ENCODE measurements at regions not wholly inside any gene's neighbourhood (a gene's known extent, or its start where the extent isn't known, plus 50 kb on each side); places are given as distances from the start of the nearest gene placed in this dataset.

DNA sequence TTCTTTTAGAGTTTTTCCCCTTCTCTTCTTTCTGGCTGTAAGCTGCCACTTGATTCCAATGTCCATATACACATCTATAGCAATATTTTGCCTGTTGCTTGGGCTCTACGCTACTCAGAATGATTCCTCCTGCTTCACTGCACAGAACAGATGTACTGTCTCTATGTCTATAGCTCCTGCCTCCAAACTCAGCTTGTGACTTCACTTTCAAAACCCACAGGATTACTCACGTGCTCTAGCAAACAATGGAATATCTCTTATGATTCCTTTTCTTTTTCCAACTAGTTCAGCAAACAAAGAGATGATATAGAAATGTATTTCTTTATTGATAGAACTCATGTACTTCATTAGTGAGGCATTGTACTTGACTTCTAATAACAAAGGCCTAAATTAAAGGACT lies 80.5 kb upstream of the SOX13 start:
- Histone ChIP-seq H3K36me3 (ENCODE audit: insufficient read depth, low read length) (no peaks in the 10 kb centered on the region), H3K27ac (ENCODE audit: low read depth, low read length, poor library complexity, severe bottlenecking) (no peak overlapping the region), H3K4me1 (ENCODE audit: insufficient read depth, low read length, severe bottlenecking) (no peaks in the 10 kb centered on the region), H3F3A (ENCODE audit: insufficient read depth, low read length) (no peaks in the 10 kb centered on the region), H3K4me3 (ENCODE audit: low read depth, low read length, poor library complexity, severe bottlenecking) (no peak overlapping the region), H4K20me1 (ENCODE audit: insufficient read depth, low read length) (no peaks in the 10 kb centered on the region), H2AFZ (ENCODE audit: low read length) (no peak overlapping the region), H3K9me3 (ENCODE audit: low read length) (no peaks in the 10 kb centered on the region), H3K9ac (ENCODE audit: low read length) (no peak overlapping the region), H3K27me3 (ENCODE audit: insufficient read depth, low read length) (peaks cover 2% of the 10 kb centered on the region; the same call in 1 of the 2 replicates), H3K4me2 (ENCODE audit: low read length) (no peak overlapping the region), H3K79me2 (ENCODE audit: insufficient read depth, low read length) (no peaks in the 10 kb centered on the region), H3K9me2 (ENCODE audit: low read depth, low read length) (no peaks in the 10 kb centered on the region)
- TF ChIP-seq EZH2 (IDR thresholded peaks at IDR 0.05; ENCODE audit: borderline replicate concordance, low read length): no peak
- TF ChIP-seq, protein P1, sequence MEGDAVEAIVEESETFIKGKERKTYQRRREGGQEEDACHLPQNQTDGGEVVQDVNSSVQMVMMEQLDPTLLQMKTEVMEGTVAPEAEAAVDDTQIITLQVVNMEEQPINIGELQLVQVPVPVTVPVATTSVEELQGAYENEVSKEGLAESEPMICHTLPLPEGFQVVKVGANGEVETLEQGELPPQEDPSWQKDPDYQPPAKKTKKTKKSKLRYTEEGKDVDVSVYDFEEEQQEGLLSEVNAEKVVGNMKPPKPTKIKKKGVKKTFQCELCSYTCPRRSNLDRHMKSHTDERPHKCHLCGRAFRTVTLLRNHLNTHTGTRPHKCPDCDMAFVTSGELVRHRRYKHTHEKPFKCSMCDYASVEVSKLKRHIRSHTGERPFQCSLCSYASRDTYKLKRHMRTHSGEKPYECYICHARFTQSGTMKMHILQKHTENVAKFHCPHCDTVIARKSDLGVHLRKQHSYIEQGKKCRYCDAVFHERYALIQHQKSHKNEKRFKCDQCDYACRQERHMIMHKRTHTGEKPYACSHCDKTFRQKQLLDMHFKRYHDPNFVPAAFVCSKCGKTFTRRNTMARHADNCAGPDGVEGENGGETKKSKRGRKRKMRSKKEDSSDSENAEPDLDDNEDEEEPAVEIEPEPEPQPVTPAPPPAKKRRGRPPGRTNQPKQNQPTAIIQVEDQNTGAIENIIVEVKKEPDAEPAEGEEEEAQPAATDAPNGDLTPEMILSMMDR (IDR thresholded peaks at IDR 0.05; ENCODE audit: low read length): no peak

DNA sequence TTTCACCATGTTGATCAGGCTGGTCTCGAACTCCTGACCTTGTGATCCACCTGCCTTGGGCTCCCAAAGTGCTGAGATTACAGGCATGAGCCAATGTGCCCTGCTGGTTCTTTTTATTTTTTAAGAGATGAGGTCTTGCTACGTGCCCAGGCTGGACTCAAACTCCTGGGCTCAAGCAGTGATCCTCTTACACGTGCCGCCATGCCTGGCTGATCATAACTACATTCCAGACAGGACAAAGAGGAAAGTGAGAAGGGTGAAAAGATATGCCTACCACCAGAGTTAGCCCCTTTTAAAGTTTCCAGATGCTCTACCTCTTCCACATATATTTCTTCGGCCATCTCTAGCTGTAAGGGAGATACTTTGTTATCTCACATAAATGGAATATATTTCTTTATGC lies 79.7 kb upstream of the SOX13 start:
- Histone ChIP-seq H3K4me2 (ENCODE audit: low read length) (no peak overlapping the region), H3K27me3 (ENCODE audit: insufficient read depth, low read length) (peaks cover 2% of the 10 kb centered on the region; the same call in 1 of the 2 replicates), H2AFZ (ENCODE audit: low read length) (no peak overlapping the region), H4K20me1 (ENCODE audit: insufficient read depth, low read length) (no peaks in the 10 kb centered on the region), H3K9me3 (ENCODE audit: low read length) (no peaks in the 10 kb centered on the region), H3K9me2 (ENCODE audit: low read depth, low read length) (no peaks in the 10 kb centered on the region), H3K36me3 (ENCODE audit: insufficient read depth, low read length) (no peaks in the 10 kb centered on the region), H3K4me3 (ENCODE audit: low read depth, low read length, poor library complexity, severe bottlenecking) (no peak overlapping the region), H3K79me2 (ENCODE audit: insufficient read depth, low read length) (no peaks in the 10 kb centered on the region), H3K27ac (ENCODE audit: low read depth, low read length, poor library complexity, severe bottlenecking) (no peak overlapping the region), H3K4me1 (ENCODE audit: insufficient read depth, low read length, severe bottlenecking) (no peaks in the 10 kb centered on the region), H3K9ac (ENCODE audit: low read length) (no peak overlapping the region), H3F3A (ENCODE audit: insufficient read depth, low read length) (no peaks in the 10 kb centered on the region)
- no peak for TF ChIP-seq EZH2 (IDR thresholded peaks at IDR 0.05; ENCODE audit: borderline replicate concordance, low read length)
- TF ChIP-seq, protein P1 (IDR thresholded peaks at IDR 0.05; ENCODE audit: low read length): no peak

DNA sequence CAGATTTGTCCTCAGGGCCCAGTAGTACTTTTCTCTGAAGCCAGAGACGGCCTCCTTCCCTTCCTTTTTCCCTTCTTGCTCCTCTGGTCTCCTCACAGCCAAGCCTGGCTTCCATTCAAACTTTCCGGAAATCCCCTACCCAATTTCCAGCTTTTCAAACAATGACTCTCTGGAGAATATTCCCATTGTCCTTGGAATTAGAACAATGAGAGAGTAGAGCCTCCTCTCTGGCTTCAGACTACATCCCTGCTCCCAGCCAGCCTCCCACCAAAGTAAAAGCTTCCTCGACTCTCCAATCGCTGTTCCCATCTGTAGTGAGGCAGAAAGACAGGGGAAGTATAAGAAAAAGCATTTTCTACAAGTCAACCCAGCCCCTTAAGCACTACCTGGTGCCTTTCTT lies 77.7 kb upstream of the SOX13 start:
- Histone ChIP-seq H3K27ac (ENCODE audit: low read depth, low read length, poor library complexity, severe bottlenecking) (no peak overlapping the region), H3K9me2 (ENCODE audit: low read depth, low read length) (no peaks in the 10 kb centered on the region), H3F3A (ENCODE audit: insufficient read depth, low read length) (no peaks in the 10 kb centered on the region), H3K27me3 (ENCODE audit: insufficient read depth, low read length) (no peaks in the 10 kb centered on the region), H3K4me3 (ENCODE audit: low read depth, low read length, poor library complexity, severe bottlenecking) (no peak overlapping the region), H3K4me1 (ENCODE audit: insufficient read depth, low read length, severe bottlenecking) (no peaks in the 10 kb centered on the region), H2AFZ (ENCODE audit: low read length) (no peak overlapping the region), H3K79me2 (ENCODE audit: insufficient read depth, low read length) (no peaks in the 10 kb centered on the region), H3K4me2 (ENCODE audit: low read length) (no peak overlapping the region), H4K20me1 (ENCODE audit: insufficient read depth, low read length) (no peaks in the 10 kb centered on the region), H3K36me3 (ENCODE audit: insufficient read depth, low read length) (no peaks in the 10 kb centered on the region), H3K9ac (ENCODE audit: low read length) (no peak overlapping the region), H3K9me3 (ENCODE audit: low read length) (no peaks in the 10 kb centered on the region)
- no peak for TF ChIP-seq EZH2 (IDR thresholded peaks at IDR 0.05; ENCODE audit: borderline replicate concordance, low read length)
- TF ChIP-seq, protein P1 (IDR thresholded peaks at IDR 0.05; ENCODE audit: low read length): no peak

All from OCI-LY1 (cell line).